ENCODE measurements at regions not wholly inside any gene's neighbourhood (a gene's known extent, or its start where the extent isn't known, plus 50 kb on each side); places are given as distances from the start of the nearest gene placed in this dataset.

GRCh38 chr10:33126742-33127141, 168.7 kb upstream of the ITGB1 start:
- H3K27me3 Mint-ChIP-seq = no peaks in the 10 kb centered on the region
- peak; percentile 62 for ATAC-seq
- H3K9me3 Mint-ChIP-seq = no peaks in the 10 kb centered on the region
- peaks cover 71% of the 10 kb centered on the region for H3K4me1 Mint-ChIP-seq
- H3K4me3 Mint-ChIP-seq = no peak overlapping the region
- DNase-seq = no peak
- peak overlapping the region in 1 of 2 donors; percentile 88 for H3K27ac Mint-ChIP-seq

GRCh38 chr10:33125522-33126517, 167.8 kb upstream of the ITGB1 start:
- Mint-ChIP-seq H3K4me3 (peak overlapping the region in 1 of 2 donors; percentile 4), H3K27ac (peak overlapping the region; percentile 83 to 85), H3K4me1 (peaks cover 79% of the 10 kb centered on the region), H3K9me3 (no peaks in the 10 kb centered on the region), H3K27me3 (no peaks in the 10 kb centered on the region)
- peak; percentile 78 for ATAC-seq
- DNase-seq = no peak

- no peak for ATAC-seq
- Mint-ChIP-seq H3K4me1 (peaks cover 86% of the 10 kb centered on the region), H3K27ac (peak overlapping the region in 1 of 2 donors; percentile 37), H3K9me3 (no peaks in the 10 kb centered on the region), H3K4me3 (no peak overlapping the region), H3K27me3 (no peaks in the 10 kb centered on the region)
- DNase-seq = no peak
Observed at GRCh38 chr10:33125111-33125510, 167.1 kb upstream of the ITGB1 start.

- Mint-ChIP-seq H3K4me1 (peaks cover 80% of the 10 kb centered on the region), H3K27me3 (no peaks in the 10 kb centered on the region), H3K9me3 (no peaks in the 10 kb centered on the region), H3K27ac (no peak overlapping the region), H3K4me3 (no peak overlapping the region)
- DNase-seq (no peak), ATAC-seq (no peak)
Observed at GRCh38 chr10:33123680-33124079, 165.7 kb upstream of the ITGB1 start.

GRCh38 chr10:33122014-33122809, 164.2 kb upstream of the ITGB1 start:
- no peaks in the 10 kb centered on the region for H3K27me3 Mint-ChIP-seq
- peak overlapping the region in 1 of 2 donors; percentile 45 for H3K27ac Mint-ChIP-seq
- H3K4me1 Mint-ChIP-seq = peaks cover 78% of the 10 kb centered on the region
- H3K9me3 Mint-ChIP-seq = no peaks in the 10 kb centered on the region
- no peak for ATAC-seq
- no peak for DNase-seq
- no peak overlapping the region for H3K4me3 Mint-ChIP-seq

- Mint-ChIP-seq H3K9me3 (no peaks in the 10 kb centered on the region), H3K4me3 (peak overlapping the region in 1 of 2 donors; percentile 5), H3K4me1 (peaks cover 78% of the 10 kb centered on the region), H3K27ac (peak overlapping the region in 1 of 2 donors; percentile 66), H3K27me3 (no peaks in the 10 kb centered on the region)
- no peak for DNase-seq
- peak; percentile 96 for ATAC-seq
Observed at GRCh38 chr10:33120700-33121099, 162.7 kb upstream of the ITGB1 start.

- Mint-ChIP-seq H3K4me3 (no peak overlapping the region), H3K27ac (peak overlapping the region in 1 of 2 donors; percentile 81)
Observed at GRCh38 chr10:33120275-33120674, 162.2 kb upstream of the ITGB1 start.

GRCh38 chr10:33117816-33118215, 159.8 kb upstream of the ITGB1 start:
- no peak overlapping the region for H3K4me3 Mint-ChIP-seq
- DNase-seq = peak in 1 of 2 donors; percentile 40
- peak overlapping the region in 1 of 2 donors; percentile 27 for H3K27ac Mint-ChIP-seq
- H3K27me3 Mint-ChIP-seq = no peaks in the 10 kb centered on the region
- H3K9me3 Mint-ChIP-seq = no peaks in the 10 kb centered on the region
- ATAC-seq = peak; percentile 37
- peaks cover 71% of the 10 kb centered on the region for H3K4me1 Mint-ChIP-seq

More at GRCh38 chr10:33120275-33120674, 162.2 kb upstream of the ITGB1 start:
- Mint-ChIP-seq H3K27me3 (no peaks in the 10 kb centered on the region), H3K4me1 (peaks cover 75% of the 10 kb centered on the region), H3K9me3 (no peaks in the 10 kb centered on the region)
- ATAC-seq (peak; percentile 54), DNase-seq (no peak)

- H3K27me3 Mint-ChIP-seq = no peaks in the 10 kb centered on the region
- peaks cover 71% of the 10 kb centered on the region for H3K4me1 Mint-ChIP-seq
- ATAC-seq (no peak), DNase-seq (no peak)
- H3K4me3 Mint-ChIP-seq = no peak overlapping the region
- H3K27ac Mint-ChIP-seq = no peak overlapping the region
- H3K9me3 Mint-ChIP-seq = no peaks in the 10 kb centered on the region
Observed at GRCh38 chr10:33117230-33117629, 159.2 kb upstream of the ITGB1 start.

GRCh38 chr10:33115738-33116719, 158.0 kb upstream of the ITGB1 start:
- no peak overlapping the region for H3K4me3 Mint-ChIP-seq
- no peaks in the 10 kb centered on the region for H3K27me3 Mint-ChIP-seq
- no peak overlapping the region for H3K27ac Mint-ChIP-seq
- ATAC-seq (no peak), DNase-seq (no peak)
- H3K9me3 Mint-ChIP-seq = no peaks in the 10 kb centered on the region
- H3K4me1 Mint-ChIP-seq = peaks cover 66% of the 10 kb centered on the region

GRCh38 chr10:33114451-33114952, 156.5 kb upstream of the ITGB1 start:
- Mint-ChIP-seq H3K27me3 (peaks cover 3% of the 10 kb centered on the region), H3K4me3 (no peak overlapping the region), H3K9me3 (no peaks in the 10 kb centered on the region), H3K27ac (no peak overlapping the region), H3K4me1 (peaks cover 64% of the 10 kb centered on the region)
- ATAC-seq (no peak), DNase-seq (no peak)

GRCh38 chr10:33113466-33113865, 155.4 kb upstream of the ITGB1 start:
- Mint-ChIP-seq H3K4me1 (peaks cover 65% of the 10 kb centered on the region), H3K4me3 (no peak overlapping the region), H3K9me3 (no peaks in the 10 kb centered on the region), H3K27ac (no peak overlapping the region), H3K27me3 (peaks cover 13% of the 10 kb centered on the region)
- ATAC-seq (no peak), DNase-seq (no peak)

- H3K27me3 Mint-ChIP-seq = peaks cover 17% of the 10 kb centered on the region
- ATAC-seq (no peak), DNase-seq (no peak)
- no peaks in the 10 kb centered on the region for H3K9me3 Mint-ChIP-seq
- H3K4me3 Mint-ChIP-seq = no peak overlapping the region
- H3K27ac Mint-ChIP-seq = no peak overlapping the region
- peaks cover 60% of the 10 kb centered on the region for H3K4me1 Mint-ChIP-seq
Observed at GRCh38 chr10:33112831-33113455, 154.9 kb upstream of the ITGB1 start.

GRCh38 chr10:33111488-33112051, 153.5 kb upstream of the ITGB1 start:
- ATAC-seq = no peak
- no peak overlapping the region for H3K27ac Mint-ChIP-seq
- peaks cover 47% of the 10 kb centered on the region for H3K4me1 Mint-ChIP-seq
- no peak overlapping the region for H3K4me3 Mint-ChIP-seq
- no peak for DNase-seq
- H3K9me3 Mint-ChIP-seq = no peaks in the 10 kb centered on the region
- H3K27me3 Mint-ChIP-seq = peaks cover 31% of the 10 kb centered on the region

Measured in stimulated activated naive CD8-positive, alpha-beta T cell treated with anti-CD3 and anti-CD28 coated beads, Interleukin-15, amount 100 ng/mL, for 72 hours (primary cell).